Breast epithelium (tissue), 4 donors: ENCODE measurements at regions not wholly inside any gene's neighbourhood (a gene's known extent, or its start where the extent isn't known, plus 50 kb on each side); places are given as distances from the start of the nearest gene placed in this dataset.

Experiments
- DNase-seq, 2 donors: peaks; one replicate each; pipeline ENCODE4 v3.0.0-alpha.2; 2019; ENCODE audit warnings: low spot score in 2 of 2
- H3K27ac ChIP-seq, 2 donors: fragments of 200-600 bp; sonication (generic) in 1 of 2; one replicate each; pipeline ENCODE4 v1.5.1; 2016 to 2019; ENCODE audit warnings: mild to moderate bottlenecking in 1 of 2
- H3K27me3 ChIP-seq, 2 donors: fragments of 200-600 bp; sonication (generic) in 1 of 2; one replicate each; pipeline versions ENCODE4 v1.5.1 to v1.6.0; 2017 to 2019; ENCODE audit warnings: control low read depth in 1 of 2, mild to moderate bottlenecking in 1 of 2
- H3K36me3 ChIP-seq: fragments of 200-600 bp; one replicate; pipeline ENCODE4 v1.5.1; 2019
- H3K4me1 ChIP-seq, 2 donors: fragments of 200-600 bp; sonication (generic); one replicate each; pipeline ENCODE4 v1.5.1; 2016 to 2019; ENCODE audit warnings: control low read depth in 1 of 2
- H3K4me3 ChIP-seq, 3 donors: fragments of 200-600 bp; sonication (generic); 1 replicate in 2 of 3; 2 replicates in 1 of 3; pipeline ENCODE4 v1.5.1; 2016 to 2019; ENCODE audit warnings: mild to moderate bottlenecking in 3 of 3, moderate library complexity in 2 of 3
- H3K9me3 ChIP-seq, 2 donors: fragments of 200-600 bp; sonication (generic) in 1 of 2; one replicate each; pipeline ENCODE4 v1.5.1; 2016 to 2019; ENCODE audit warnings: control low read depth in 1 of 2
- CTCF ChIP-seq, 3 donors: fragments of 450-650 bp; IDR thresholded peaks; one replicate each; pipeline ENCODE4 v1.5.1; 2016 to 2017; ENCODE audit warnings: antibody characterized with exemption in 3 of 3, mild to moderate bottlenecking in 3 of 3, moderate library complexity in 3 of 3
- POLR2A ChIP-seq: fragments of 450-650 bp; IDR thresholded peaks from one replicate; pipeline ENCODE4 v1.6.1; 2016; ENCODE audit warnings: antibody characterized with exemption, mild to moderate bottlenecking, moderate library complexity
- POLR2AphosphoS5 ChIP-seq, 3 donors: sonication (generic); formaldehyde crosslinking; IDR thresholded peaks; one replicate each; pipeline ENCODE4 v1.6.1; 2017; ENCODE audit warnings: antibody characterized with exemption in 3 of 3
- intact Hi-C: fragments of 100-400 bp; cut with DNase I; formaldehyde crosslinking; loops from one replicate; pipeline ENCODE4 v1.15.1; 2023; ENCODE audit warnings: low total_unique reads

GRCh38 chr21:27300770-27301169, 333.9 kb upstream of the ADAMTS5 start:
- H3K27ac ChIP-seq, result peak overlapping the region in 1 of 2 donors; percentile 19
- peaks cover 0 to 4% of the 10 kb centered on the region in 2 donors for H3K9me3 ChIP-seq
- no peaks in the 10 kb centered on the region for H3K4me1 ChIP-seq
- H3K27me3 ChIP-seq, result no peaks in the 10 kb centered on the region
- no peaks in the 10 kb centered on the region for H3K36me3 ChIP-seq
- intact Hi-C loops, result no loop called here
- no peak for TF ChIP-seq CTCF (IDR thresholded peaks at IDR 0.05)
- no peak for TF ChIP-seq POLR2AphosphoS5 (IDR thresholded peaks at IDR 0.05)
- TF ChIP-seq POLR2A, result no peak
- no peak overlapping the region for H3K4me3 ChIP-seq
- no peak for DNase-seq

GRCh38 chr21:27298465-27298864, 331.6 kb upstream of the ADAMTS5 start:
- Histone ChIP-seq H3K9me3 (peaks cover 0 to 6% of the 10 kb centered on the region in 2 donors), H3K27ac (peak overlapping the region in 1 of 2 donors; percentile 30), H3K4me1 (no peaks in the 10 kb centered on the region), H3K36me3 (no peaks in the 10 kb centered on the region), H3K27me3 (no peaks in the 10 kb centered on the region), H3K4me3 (no peak overlapping the region)
- no peak for DNase-seq
- intact Hi-C loops, result no loop called here
- no peak for TF ChIP-seq POLR2A
- no peak for TF ChIP-seq POLR2AphosphoS5 (IDR thresholded peaks at IDR 0.05)
- TF ChIP-seq CTCF (IDR thresholded peaks at IDR 0.05), result no peak

GRCh38 chr21:27293239-27293638, 326.4 kb upstream of the ADAMTS5 start:
- H3K36me3 ChIP-seq, result no peaks in the 10 kb centered on the region
- peaks cover 0 to 6% of the 10 kb centered on the region in 2 donors for H3K9me3 ChIP-seq
- no peak for DNase-seq
- H3K27me3 ChIP-seq, result no peaks in the 10 kb centered on the region
- H3K4me1 ChIP-seq, result no peaks in the 10 kb centered on the region
- no peak overlapping the region for H3K27ac ChIP-seq
- no peak for TF ChIP-seq CTCF (IDR thresholded peaks at IDR 0.05)
- no peak for TF ChIP-seq POLR2A
- TF ChIP-seq POLR2AphosphoS5 (IDR thresholded peaks at IDR 0.05), result no peak
- H3K4me3 ChIP-seq, result no peak overlapping the region
- intact Hi-C loops, result no loop called here

GRCh38 chr21:27292783-27293182, 325.9 kb upstream of the ADAMTS5 start:
- no peak overlapping the region for H3K27ac ChIP-seq
- intact Hi-C loops, result no loop called here
- TF ChIP-seq POLR2A, result no peak
- TF ChIP-seq POLR2AphosphoS5 (IDR thresholded peaks at IDR 0.05), result no peak
- TF ChIP-seq CTCF (IDR thresholded peaks at IDR 0.05), result no peak
- no peaks in the 10 kb centered on the region for H3K4me1 ChIP-seq
- H3K9me3 ChIP-seq, result peaks cover 0 to 6% of the 10 kb centered on the region in 2 donors
- H3K4me3 ChIP-seq, result no peak overlapping the region
- no peak for DNase-seq
- no peaks in the 10 kb centered on the region for H3K36me3 ChIP-seq
- H3K27me3 ChIP-seq, result no peaks in the 10 kb centered on the region

GRCh38 chr21:27292229-27292628, 325.3 kb upstream of the ADAMTS5 start:
- intact Hi-C loops, result no loop called here
- Histone ChIP-seq H3K4me1 (no peaks in the 10 kb centered on the region), H3K4me3 (no peak overlapping the region), H3K9me3 (peaks cover 0 to 6% of the 10 kb centered on the region in 2 donors), H3K27me3 (no peaks in the 10 kb centered on the region), H3K36me3 (no peaks in the 10 kb centered on the region), H3K27ac (no peak overlapping the region)
- DNase-seq, result no peak
- TF ChIP-seq POLR2AphosphoS5 (IDR thresholded peaks at IDR 0.05) (no peak), POLR2A (no peak), CTCF (IDR thresholded peaks at IDR 0.05) (no peak)
